NCI-H526 (cell line): ENCODE measurements at regions not wholly inside any gene's neighbourhood (a gene's known extent, or its start where the extent isn't known, plus 50 kb on each side); places are given as distances from the start of the nearest gene placed in this dataset.

Experiments used
- DNase-seq, 2 experiments: peaks; one replicate each; lab custom pipeline; 2025; lab: John Stamatoyannopoulos, UW

DNA sequence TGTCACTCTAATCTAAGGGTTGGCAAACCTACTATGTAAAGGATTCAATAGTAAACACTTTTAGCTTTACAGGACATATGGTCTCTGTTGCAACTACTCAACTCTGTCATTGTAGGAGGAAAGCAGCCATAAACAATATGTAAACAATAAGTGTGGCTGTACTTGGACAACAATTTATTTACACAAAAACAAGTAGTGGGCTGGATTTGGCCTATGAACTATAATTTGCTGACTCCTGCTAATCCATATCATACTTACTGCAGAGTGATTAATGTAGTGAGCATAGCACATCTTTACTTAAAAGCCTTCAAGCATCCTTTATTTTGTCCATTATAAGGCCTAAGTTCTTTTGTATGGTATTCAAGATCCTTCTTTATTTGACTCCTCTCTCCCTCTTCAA lies 441.9 kb downstream of the ZIC1 start:
- DNase-seq: no peak

DNA sequence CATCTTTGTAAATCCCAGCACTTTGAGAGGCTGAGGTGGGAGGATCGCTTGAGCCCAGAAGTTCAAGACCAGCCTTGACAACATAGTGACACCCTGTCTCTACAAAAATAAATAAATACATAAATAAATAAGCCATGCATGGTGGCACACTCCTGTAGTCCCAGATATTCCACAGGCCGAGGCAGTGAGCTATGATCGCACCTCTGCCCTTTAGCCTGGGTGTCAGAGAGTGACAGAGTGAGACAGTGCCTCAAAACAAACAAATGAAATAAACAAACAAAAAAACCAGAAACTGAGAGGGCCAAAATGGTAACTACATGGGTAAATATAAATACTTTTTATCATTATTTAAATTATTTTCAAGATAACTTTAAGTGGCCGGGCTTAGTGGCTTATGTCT lies 445.4 kb downstream of the ZIC1 start:
- no peak for DNase-seq

DNA sequence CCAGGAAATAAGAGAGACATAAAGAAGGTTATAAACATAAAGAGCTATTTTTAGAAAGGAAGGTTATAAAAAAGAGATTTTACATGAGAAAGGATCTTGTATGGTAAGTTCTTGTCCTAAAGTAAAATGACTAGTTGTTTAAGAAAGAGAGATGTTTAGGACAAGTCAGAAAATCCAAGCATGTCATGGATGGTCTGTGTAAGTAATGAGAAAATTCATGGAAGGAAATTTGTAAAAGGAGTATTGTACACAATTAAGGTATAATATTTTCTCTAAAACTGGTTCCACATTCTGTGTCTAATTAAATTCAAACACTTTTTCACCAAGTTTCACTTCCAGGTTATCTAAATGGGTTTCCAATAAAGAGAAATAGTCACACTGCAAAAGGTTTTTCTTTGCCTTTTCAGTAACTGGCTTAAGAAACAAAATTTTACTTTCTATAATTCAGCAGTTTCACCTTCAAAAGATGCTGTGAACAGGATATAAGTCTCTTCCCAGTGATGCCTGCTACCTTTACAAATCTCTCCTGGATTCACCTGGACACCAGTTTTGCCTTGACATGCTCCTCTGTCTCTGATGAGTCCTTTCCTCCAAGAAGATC lies 455.7 kb downstream of the ZIC1 start:
- no peak for DNase-seq

DNA sequence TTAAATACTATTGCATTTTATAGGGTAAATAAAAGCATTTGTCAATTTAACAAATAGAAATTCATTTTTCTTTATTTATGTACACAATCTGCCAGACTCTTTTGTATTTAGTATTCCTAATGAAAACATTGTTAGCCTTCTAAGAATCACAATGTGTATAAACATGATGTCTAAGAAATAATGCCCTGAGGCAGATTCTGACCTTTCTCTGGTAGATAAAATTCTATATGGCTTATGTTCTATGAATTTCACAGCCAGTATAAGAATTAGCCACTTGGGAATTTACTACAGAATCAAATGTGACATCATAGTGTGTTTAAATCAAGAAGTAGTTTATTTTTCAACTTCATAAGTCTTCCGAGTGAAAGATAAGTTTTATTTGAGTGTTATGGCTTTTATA lies 457.4 kb downstream of the ZIC1 start:
- no peak for DNase-seq

DNA sequence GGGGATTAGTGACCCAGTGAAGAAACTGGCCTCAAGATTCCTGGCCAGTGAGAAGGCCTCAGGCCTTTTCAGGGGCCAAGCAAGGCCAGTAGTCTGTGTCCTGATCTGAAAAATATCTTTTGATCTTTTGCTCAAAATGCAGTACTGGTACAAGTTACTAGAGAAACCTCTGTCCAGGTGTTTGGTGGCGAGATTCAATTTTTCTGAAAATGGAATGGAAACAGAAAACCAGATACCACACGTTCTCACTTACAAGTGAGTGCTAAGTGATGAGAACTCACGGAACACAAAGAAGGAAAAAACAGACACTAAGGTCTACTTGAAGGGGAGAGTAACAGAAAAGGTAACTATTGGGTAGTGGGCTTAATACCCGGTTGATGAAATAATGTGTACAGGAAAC lies 463.4 kb downstream of the ZIC1 start:
- DNase-seq: no peak

DNA sequence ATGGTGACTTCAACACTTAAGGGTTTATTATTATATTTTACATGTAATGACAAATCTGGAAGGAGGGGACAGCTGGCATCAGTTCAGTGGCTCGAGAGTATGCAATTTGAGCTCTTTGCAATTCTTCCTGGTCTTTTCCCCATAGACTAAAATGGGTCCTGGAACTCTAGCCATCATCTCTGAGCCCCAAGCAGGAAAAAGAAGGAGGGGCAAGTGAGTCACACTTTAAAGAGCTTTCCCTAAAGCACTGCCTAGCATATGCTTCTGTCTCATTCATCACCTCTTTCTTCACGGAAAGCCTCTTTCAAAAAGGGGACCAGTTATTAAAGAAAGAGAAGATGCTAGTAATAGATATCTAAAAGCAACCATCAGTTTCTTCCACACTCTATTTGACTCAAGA lies 466.3 kb downstream of the ZIC1 start:
- no peak for DNase-seq

DNA sequence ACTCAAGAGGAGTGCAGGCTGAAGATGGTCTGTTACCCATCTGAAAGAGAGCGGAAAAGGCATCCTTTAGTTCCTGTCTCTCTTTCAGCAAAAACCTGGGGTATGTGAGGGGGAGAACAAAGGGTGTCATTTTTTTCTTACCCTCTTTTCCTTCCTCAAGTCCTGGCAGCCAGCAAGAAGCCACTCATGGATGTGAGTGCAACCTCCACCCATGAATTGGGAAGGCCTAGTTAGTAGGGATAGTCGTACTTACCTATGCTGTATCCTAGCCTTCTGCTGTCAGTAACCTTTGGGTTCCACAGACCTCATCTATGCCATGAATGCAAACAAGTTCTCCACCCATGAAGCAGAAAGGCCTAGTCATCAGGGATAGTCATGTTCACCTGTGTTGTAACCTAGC lies 472.8 kb downstream of the ZIC1 start:
- DNase-seq: no peak

DNA sequence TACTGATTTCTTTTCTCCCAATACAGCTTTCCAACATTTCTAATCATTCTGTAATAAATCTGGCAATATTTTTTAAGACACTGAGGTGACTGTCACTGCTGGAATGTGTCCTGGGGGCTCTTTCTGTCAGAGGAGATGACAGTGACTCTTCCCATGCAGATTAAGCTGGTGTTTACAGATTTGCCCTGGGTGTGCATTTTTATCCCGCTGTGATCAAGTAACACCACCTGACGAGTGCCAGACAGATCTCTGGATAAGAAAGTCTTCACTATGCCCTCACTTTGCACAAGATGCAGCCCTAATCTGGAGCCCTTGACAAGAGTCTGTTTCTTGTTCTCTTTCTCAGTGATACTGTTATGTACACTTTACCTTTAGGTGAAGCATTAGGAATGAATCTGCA lies 477.7 kb downstream of the ZIC1 start:
- DNase-seq: no peak

DNA sequence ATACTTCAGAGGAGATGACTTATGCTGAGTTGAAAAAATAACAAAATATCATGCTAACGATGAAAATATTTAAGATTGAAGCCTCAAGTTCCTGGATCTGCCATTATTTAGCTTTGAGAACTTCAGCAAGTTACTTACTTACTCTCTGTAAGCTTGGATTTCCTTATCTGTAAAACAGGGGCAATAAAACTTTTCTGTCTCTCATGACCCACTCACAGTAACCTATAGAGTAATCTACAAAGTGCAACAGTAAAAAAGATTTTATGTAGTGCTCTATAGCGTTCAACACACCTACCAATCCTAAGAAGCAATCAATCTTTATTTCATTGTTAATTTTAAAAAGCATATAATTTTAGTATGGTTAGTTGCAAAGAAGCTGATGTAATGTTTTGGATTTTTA lies 478.6 kb downstream of the ZIC1 start:
- DNase-seq: no peak

DNA sequence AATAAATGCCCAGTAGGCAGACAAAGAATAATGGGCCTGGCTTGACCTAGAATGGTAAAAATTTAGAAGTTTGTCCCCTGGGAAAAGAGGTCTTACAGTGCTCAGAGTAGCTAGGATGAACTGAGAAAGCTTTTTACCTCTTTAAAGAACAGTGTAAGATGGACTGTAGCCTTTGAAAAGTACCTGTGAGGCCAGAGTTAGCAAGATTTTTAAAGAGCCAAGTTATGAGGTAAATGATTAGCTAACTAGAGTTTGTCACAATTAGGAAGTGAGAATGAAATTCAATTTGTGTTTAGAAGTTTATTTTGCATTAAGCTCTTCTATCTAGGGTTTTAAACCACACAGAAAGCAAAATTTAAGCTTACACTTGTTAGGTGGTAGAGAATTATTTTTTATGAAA lies 480.9 kb downstream of the ZIC1 start:
- no peak for DNase-seq

DNA sequence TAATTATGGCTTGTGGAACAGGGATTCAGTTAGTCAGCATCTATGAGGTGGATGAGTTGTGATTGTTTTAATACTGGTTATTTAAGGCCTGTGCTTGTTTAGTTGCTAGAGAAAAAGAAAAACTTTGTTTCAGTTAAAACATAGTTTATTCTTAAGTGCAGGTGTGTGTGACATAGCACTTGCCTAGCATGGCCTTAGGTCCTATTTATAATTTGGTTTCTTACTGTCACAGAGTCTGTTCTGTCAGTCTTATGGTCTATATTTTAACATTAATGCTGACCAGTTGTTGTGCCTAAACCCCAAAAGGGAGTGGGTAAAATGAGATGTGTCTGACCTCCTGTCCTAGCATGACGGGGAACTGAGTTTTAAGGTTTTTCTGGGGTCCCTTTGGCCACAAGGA lies 486.3 kb downstream of the ZIC1 start:
- no peak for DNase-seq

DNA sequence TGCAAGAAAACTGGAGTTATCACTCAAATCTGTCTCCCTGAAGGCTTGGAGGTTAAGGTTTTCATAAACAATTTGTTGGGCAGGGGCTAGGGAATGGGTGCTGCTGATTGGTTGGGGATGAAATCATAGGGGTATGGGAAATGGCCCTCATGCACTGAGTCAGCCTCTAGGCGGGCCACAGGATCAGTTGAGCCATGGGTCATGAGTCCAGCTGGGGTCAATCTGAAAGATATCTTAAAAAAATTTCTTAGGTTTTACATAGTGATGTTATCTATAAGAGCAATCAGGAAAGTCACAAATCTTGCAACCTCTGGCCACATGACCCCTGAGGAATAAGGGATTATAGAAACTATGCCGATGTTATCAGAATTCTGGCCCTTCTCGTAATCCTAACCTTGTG lies 491.7 kb downstream of the ZIC1 start:
- DNase-seq: no peak

DNA sequence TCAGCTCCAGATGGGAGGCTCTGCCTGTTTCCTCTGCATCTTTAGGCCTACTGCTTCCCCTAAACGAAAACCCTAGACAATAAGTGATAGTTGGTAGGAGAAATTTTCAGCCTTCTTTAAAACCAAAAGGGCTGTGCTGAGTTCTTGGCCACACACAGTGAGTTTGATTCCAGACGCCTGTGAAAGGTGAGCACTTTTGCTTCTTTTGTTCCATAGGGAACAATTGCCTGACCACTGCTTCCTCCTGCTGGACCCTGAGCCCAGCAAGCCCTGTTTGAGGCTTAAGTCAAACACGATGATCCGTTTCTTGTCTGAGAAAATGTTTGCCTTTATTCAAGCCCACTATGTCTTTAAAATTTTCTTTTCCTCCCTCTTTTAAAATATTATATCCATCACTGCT lies 493.9 kb downstream of the ZIC1 start:
- DNase-seq: no peak

DNA sequence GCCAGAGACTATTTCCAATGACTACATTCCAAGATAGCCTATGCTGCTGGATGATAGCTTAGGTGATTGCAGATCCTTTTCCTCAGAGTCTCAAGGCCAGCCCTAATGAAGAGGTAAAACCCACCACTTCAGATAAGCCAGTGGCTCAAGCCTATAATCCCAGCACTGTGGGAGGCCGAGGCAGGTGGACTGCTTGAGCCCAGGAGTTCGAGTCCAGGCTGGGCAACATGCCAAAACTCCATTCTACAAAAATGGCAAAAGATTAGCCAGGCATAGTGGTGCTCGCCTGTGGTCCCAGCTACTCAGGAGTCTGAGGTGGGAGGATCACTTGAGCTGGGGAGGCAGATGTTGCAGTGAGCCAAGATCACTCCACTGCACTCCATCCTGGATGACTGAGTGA lies 495.3 kb downstream of the ZIC1 start:
- no peak for DNase-seq

DNA sequence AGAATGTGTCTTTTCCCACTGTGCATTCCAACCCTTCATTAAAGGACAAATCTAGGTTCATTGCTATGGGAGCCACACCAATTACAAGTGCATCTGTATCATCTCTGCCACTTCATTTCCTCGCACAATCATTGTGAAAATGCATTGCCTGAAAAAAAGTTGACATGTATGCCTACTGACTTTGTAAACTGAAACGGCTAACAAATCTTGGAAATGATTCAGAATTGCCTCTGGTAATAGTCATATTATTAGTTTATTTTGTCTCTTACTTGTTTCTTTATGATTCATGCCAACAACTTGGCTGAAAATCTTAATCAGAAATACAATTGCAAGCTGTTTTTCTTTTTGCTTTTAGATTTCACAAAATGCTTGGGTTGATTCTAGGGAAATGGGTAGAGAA lies 497.1 kb downstream of the ZIC1 start:
- no peak for DNase-seq

DNA sequence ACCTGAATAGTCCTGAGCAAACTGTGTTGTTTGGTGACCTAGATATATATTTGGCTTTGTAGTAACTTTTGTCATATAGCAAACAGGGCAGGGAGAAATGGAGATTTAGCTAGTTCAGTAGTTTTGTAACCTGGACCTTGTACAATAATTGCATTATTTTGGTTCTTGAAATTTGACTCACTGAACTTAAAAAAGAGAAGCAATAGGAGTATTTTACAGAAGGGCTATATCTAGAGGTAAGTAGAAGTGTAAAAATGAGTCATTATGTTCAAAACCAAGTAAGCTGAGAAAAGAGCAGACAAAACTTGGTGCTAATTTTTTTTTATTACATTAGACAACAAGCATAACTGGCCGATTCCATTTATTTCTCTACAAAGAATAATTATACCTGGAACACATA lies 505.4 kb downstream of the ZIC1 start:
- no peak for DNase-seq

DNA sequence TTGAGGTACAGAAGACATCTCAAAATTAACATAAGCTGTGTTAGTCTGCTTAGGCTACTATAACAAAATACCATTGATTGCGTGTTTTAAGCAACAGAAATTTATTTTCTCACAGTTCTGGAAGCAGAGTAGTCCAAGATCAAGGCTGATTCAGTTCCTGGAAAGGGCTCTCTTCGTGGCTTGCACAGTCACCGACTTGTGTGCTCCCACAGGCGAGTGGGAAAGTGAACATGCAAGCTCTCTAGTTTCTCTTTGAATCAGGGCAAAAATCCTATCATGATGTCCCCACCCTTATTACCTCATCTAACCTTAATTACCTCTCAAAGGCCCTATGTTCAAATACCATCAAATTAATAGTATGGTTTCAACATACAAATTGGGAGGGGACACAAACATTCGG lies 505.9 kb downstream of the ZIC1 start:
- DNase-seq: no peak

DNA sequence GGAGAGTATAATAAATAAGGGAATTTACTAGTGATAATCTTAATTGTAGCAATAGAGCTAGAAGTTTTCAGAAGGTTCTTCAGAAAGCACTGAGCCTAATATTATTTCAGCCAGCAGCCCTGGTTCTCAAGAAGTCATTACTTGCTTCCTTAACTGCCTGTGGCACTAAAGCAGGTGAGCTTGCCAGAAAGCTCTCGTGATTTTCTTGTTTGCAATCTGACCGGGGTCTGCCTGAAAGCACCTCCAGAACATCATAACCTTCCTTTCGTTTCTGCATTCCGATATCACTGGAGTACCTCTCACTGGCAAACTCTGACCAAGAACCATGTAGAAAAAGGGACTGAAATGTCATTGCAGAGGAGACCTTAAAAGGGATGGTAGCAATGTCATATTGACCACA lies 510.3 kb downstream of the ZIC1 start:
- no peak for DNase-seq

DNA sequence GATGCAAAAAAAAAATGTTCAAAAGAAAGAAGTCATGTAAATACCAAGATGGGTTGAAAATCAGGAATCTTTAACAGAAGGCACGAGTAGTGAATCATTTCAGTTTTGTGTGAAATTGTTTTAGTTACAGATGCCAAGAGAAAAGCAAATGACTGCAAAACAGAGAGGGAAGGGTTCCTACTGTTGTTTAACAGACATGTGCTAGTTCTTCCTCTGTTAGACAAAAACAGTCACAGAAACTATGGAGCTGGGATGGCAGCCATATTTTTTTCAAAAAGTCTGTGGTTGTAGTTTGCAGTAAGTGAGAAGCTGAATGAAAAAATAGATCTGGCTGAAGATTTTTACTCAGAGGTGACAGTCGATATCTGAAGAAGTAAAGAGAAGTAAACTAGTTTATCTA lies 511.9 kb downstream of the ZIC1 start:
- DNase-seq: no peak

DNA sequence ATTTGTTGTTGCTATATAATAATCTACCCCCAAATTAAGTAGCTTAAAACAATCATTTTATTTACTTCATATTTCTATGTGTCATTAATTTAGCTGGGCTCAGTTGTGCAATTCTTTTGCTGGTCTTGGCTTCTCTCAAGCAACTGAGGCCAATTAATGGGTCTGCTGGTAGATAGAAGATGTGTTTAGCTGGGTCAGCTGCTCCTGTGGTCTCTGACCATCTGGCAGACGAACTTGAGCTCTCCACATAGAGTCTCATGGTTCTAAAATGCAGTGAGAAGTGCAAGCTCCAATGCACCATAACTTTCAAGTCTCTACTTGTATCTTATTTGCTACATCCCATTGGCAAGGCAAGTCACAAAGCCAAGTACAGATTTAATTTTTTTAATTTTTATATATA lies 515.6 kb downstream of the ZIC1 start:
- DNase-seq: no peak

DNA sequence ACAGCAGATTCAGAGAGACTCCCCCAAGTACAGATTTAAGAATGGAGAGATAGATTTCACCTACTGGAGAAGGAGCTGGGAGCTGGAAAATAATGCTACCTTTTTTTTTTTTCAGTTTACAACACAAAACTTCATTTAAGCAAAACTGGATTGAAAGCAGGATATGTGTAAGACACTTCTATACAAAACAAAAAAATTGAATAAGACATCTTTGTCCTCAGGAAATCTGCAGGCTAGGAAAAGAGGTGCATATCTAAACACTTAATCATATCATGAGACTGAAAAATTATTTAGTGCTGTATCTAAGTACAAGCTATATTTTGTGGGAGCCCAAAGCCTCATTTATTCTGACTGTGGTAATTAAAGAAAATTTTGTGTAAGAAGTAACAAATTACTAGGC lies 516.1 kb downstream of the ZIC1 start:
- DNase-seq: no peak

DNA sequence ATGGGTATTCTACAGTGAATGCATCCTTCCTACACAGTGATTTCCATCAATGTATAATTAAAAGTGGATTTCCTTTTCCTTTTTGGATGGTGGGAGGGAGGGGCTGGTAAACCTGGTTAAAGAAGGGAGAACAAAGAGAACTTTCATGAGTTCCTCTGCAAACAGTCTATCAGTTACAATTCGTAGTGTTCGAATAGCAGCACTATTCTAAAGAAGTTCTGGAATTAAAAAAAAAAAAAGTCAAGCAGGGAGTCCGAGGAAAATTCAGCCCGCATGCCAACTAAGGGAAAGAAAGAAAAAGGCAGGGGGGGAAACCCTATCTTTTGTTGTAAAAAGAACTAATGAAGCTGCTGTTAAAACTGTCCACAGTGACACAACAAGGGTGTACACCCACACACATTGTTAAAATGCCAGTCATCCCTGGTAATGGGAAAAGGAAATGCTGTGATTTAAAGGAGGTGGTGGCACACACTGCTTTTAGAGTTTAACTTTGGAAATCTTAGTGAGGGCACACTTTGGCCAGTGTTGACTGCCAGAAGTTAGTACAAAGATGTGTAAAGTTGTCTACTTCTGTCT lies 521.2 kb downstream of the ZIC1 start:
- DNase-seq: no peak

DNA sequence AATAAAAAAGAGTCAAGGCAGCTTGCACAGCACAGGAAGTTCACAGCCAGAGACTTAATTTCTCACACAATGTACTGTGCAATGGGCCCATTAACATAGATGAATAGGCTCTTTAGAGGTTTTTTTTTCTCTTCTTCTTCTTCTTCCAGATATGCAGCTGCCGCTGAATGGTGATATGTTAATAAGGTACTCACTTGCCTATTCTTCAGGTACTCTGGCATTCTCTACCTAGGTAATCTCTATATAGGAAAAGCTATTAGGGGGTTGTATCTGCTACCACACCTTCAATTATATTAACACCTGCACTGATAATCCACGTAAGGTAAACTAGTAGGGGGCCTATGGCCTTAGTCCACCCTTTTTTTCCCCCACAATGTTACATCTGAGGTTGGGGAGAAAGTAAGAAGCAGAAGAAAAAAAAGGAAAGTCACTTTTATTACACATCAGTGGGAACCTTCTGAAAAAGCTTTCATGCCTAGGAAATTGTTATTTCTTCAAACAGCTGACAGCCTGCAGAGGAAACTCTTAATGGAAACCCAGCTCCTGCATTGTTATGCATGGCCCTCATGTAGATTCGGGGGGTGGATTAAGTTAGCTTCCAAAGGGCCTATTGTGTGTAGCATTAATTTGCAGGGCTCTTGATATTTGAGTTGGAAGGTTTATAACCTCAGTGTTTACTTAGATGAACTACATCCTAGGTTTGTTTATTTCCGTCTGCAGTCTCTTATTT lies 525.5 kb downstream of the ZIC1 start:
- peak in 1 of 2 experiments; percentile 36 for DNase-seq

DNA sequence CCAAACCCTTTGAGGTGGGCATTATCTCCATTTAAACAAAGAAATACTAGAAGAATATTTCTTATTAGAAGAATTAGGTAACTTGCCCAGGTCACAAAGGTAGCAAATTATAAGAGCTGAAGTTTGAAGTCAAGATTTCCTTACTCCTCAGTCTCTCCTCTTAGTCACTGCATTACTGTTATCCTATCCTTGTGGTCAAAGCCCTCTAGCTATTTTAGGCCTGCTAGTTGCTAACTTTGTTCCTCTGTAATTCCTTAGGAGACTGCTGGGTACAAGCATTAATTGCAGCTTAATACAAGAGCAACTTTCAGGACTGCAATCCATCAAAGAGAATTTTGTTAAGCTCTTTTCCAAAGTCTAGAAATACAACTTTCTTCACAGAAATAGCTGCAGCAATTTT lies 528.2 kb downstream of the ZIC1 start:
- no peak for DNase-seq
